HFF-Myc (cell line): ENCODE measurements at regions not wholly inside any gene's neighbourhood (a gene's known extent, or its start where the extent isn't known, plus 50 kb on each side); places are given as distances from the start of the nearest gene placed in this dataset.

ENCODE experiments used
- DNase-seq: peaks from one replicate; pipeline ENCODE4 v3.0.0-alpha.2; 2011; ENCODE audit warnings: low read depth; ENCODE audit errors: extremely low read depth
- H3K4me3 ChIP-seq: replicated peaks from 2 replicates; pipeline ENCODE4 v1.5.1; 2011; ENCODE audit warnings: low read depth, mild to moderate bottlenecking, control low read depth, low read length
- CTCF ChIP-seq: IDR thresholded peaks from 2 replicates; pipeline ENCODE4 v1.5.1; 2012; ENCODE audit warnings: mild to moderate bottlenecking, low read depth, low read length, control low read depth; ENCODE audit errors: missing control alignments

GRCh38 chr14:36021591-36022320 is 154.8 kb downstream of the PTCSC3 start:
- no peak for DNase-seq
- H3K4me3 ChIP-seq = no peak overlapping the region
- TF ChIP-seq CTCF = no peak

- TF ChIP-seq CTCF = no peak
- H3K4me3 ChIP-seq = no peak overlapping the region
- no peak for DNase-seq
Measured at GRCh38 chr14:36021030-36021422, 155.5 kb downstream of the PTCSC3 start.

GRCh38 chr14:36020120-36021029 is 156.1 kb downstream of the PTCSC3 start:
- DNase-seq = no peak
- TF ChIP-seq CTCF = no peak
- no peak overlapping the region for H3K4me3 ChIP-seq

GRCh38 chr14:36019126-36019525 is 157.4 kb downstream of the PTCSC3 start:
- DNase-seq = no peak
- H3K4me3 ChIP-seq = no peak overlapping the region
- TF ChIP-seq CTCF = no peak

- no peak for DNase-seq
- no peak for TF ChIP-seq CTCF
- no peak overlapping the region for H3K4me3 ChIP-seq
Measured at GRCh38 chr14:36014236-36014635, 162.3 kb downstream of the PTCSC3 start.

GRCh38 chr14:36013483-36013882 is 163.0 kb downstream of the PTCSC3 start:
- no peak overlapping the region for H3K4me3 ChIP-seq
- no peak for DNase-seq
- TF ChIP-seq CTCF = no peak
